HG02870 (cell line): ENCODE measurements at regions not wholly inside any gene's neighbourhood (a gene's known extent, or its start where the extent isn't known, plus 50 kb on each side); places are given as distances from the start of the nearest gene placed in this dataset.

Experiments
- ATAC-seq: cut with Tn5 transposase; IDR thresholded peaks from one replicate; pipeline ENCODE4 v1.9.1; 2021; ENCODE audit warnings: mild to moderate bottlenecking, moderate library complexity; ENCODE audit not compliant: unreplicated experiment

GRCh38 chr7:131964203-131964602, 407.8 kb upstream of the PODXL start:
- ATAC-seq, result no peak

- ATAC-seq, result no peak
Observed at GRCh38 chr7:131961054-131961680, 404.7 kb upstream of the PODXL start.

- ATAC-seq, result no peak
Observed at GRCh38 chr7:131959106-131959812, 402.8 kb upstream of the PODXL start.

- ATAC-seq, result no peak
Observed at GRCh38 chr7:131957338-131958020, 401.1 kb upstream of the PODXL start.

GRCh38 chr7:131956864-131957263, 400.4 kb upstream of the PODXL start:
- no peak for ATAC-seq

GRCh38 chr7:131955679-131956078, 399.3 kb upstream of the PODXL start:
- ATAC-seq, result no peak

GRCh38 chr7:131953184-131953583, 396.8 kb upstream of the PODXL start:
- ATAC-seq, result no peak

- no peak for ATAC-seq
Observed at GRCh38 chr7:131952365-131952764, 395.9 kb upstream of the PODXL start.

- ATAC-seq, result no peak
Observed at GRCh38 chr7:131950758-131951157, 394.3 kb upstream of the PODXL start.

- ATAC-seq, result no peak
Observed at GRCh38 chr7:131949659-131950058, 393.2 kb upstream of the PODXL start.

GRCh38 chr7:131948434-131949053, 392.1 kb upstream of the PODXL start:
- no peak for ATAC-seq

- no peak for ATAC-seq
Observed at GRCh38 chr7:131947661-131948060, 391.2 kb upstream of the PODXL start.

- ATAC-seq, result no peak
Observed at GRCh38 chr7:131945957-131946544, 389.6 kb upstream of the PODXL start.

- ATAC-seq, result no peak
Observed at GRCh38 chr7:131945313-131945911, 389.0 kb upstream of the PODXL start.

GRCh38 chr7:131944556-131945069, 388.2 kb upstream of the PODXL start:
- ATAC-seq, result no peak

GRCh38 chr7:131943646-131944045, 387.2 kb upstream of the PODXL start:
- ATAC-seq, result no peak

GRCh38 chr7:131943211-131943610, 386.8 kb upstream of the PODXL start:
- no peak for ATAC-seq

GRCh38 chr7:131942287-131943150, 386.1 kb upstream of the PODXL start:
- ATAC-seq, result no peak

- no peak for ATAC-seq
Observed at GRCh38 chr7:131941291-131941690, 384.9 kb upstream of the PODXL start.
